Left lung (tissue), 4 donors: ENCODE measurements at regions not wholly inside any gene's neighbourhood (a gene's known extent, or its start where the extent isn't known, plus 50 kb on each side); places are given as distances from the start of the nearest gene placed in this dataset.
A peak's percentile ranks its signal among the peaks of the same experiment; 100 is the strongest.
"Not testable (repeated sequence)": the region's sequence is repeated elsewhere in the genome, so short reads cannot be mapped to it uniquely, and the experiment has no call there.

ENCODE experiments used
- ATAC-seq: fragments of 200-7000 bp; cut with Tn5 transposase; one replicate; pipeline ENCODE4 v1.9.1; 2020; ENCODE audit warnings: moderate library complexity
- DNase-seq, 4 donors: peaks; one replicate each; pipeline ENCODE4 v3.0.0-alpha.2; 2013 to 2020
- H3K27ac ChIP-seq, 2 donors: fragments of 200-600 bp; sonication (generic) in 1 of 2; one replicate each; pipeline versions ENCODE4 v1.5.0 to v1.8.0; 2020 to 2021
- H3K27me3 ChIP-seq, 2 donors: fragments of 200-600 bp; sonication (generic) in 1 of 2; one replicate each; pipeline versions ENCODE4 v1.5.0 to v1.8.0; 2020 to 2021
- H3K36me3 ChIP-seq, 2 donors: fragments of 200-600 bp; sonication (generic) in 1 of 2; one replicate each; pipeline versions ENCODE4 v1.5.0 to v1.8.0; 2020 to 2021
- H3K4me1 ChIP-seq, 2 donors: fragments of 200-600 bp; one replicate each; pipeline ENCODE4 v1.8.0; 2021
- H3K4me3 ChIP-seq, 2 donors: fragments of 200-600 bp; sonication (generic) in 1 of 2; one replicate each; pipeline versions ENCODE4 v1.5.0 to v1.8.0; 2020 to 2021; ENCODE audit warnings: mild to moderate bottlenecking in 1 of 2
- H3K9me3 ChIP-seq, 2 donors: fragments of 200-600 bp; sonication (generic) in 1 of 2; one replicate each; pipeline versions ENCODE4 v1.5.0 to v1.8.0; 2020 to 2021
- CTCF ChIP-seq, 2 donors: fragments of 200-600 bp; sonication (generic) in 1 of 2; IDR thresholded peaks; one replicate each; pipeline versions ENCODE4 v1.5.0 to v1.8.0; 2021; ENCODE audit warnings: antibody characterized with exemption in 2 of 2
- intact Hi-C, 2 donors: fragments of 100-400 bp; cut with DNase I; formaldehyde crosslinking; loops; one replicate each; pipeline versions ENCODE4 v1.11.2 to v1.14.2; 2022
- donor health status: DM: no; HTN: yes; CAD: no.
- donor health status: DM: no; HTN: no; CAD: no.

- Histone ChIP-seq H3K27me3 (no peaks in the 10 kb centered on the region), H3K4me3 (no peak overlapping the region), H3K27ac (no peak overlapping the region), H3K4me1 (no peaks in the 10 kb centered on the region), H3K9me3 (no peaks in the 10 kb centered on the region), H3K36me3 (no peaks in the 10 kb centered on the region)
- ATAC-seq (peak; percentile 73), DNase-seq (peak in 2 of 4 donors; percentile 28 to 30)
- intact Hi-C loops: no loop called here
- no peak for TF ChIP-seq CTCF (IDR thresholded peaks at IDR 0.05)
Measured at GRCh38 chr4:124121461-124121971, 591.0 kb downstream of the ANKRD50 start.

- TF ChIP-seq CTCF (IDR thresholded peaks at IDR 0.05): no peak
- Histone ChIP-seq H3K36me3 (no peaks in the 10 kb centered on the region), H3K27ac (no peak overlapping the region), H3K4me1 (no peaks in the 10 kb centered on the region), H3K27me3 (no peaks in the 10 kb centered on the region), H3K4me3 (no peak overlapping the region), H3K9me3 (peaks cover 0 to 2% of the 10 kb centered on the region in 2 donors)
- intact Hi-C loops: no loop called here
- DNase-seq (no peak), ATAC-seq (no peak)
Measured at GRCh38 chr4:124123181-124123580, 589.4 kb downstream of the ANKRD50 start.

- DNase-seq (no peak), ATAC-seq (no peak)
- TF ChIP-seq CTCF (IDR thresholded peaks at IDR 0.05): no peak
- H3K27me3 ChIP-seq: no peaks in the 10 kb centered on the region
- H3K36me3 ChIP-seq: no peaks in the 10 kb centered on the region
- H3K4me1 ChIP-seq: no peaks in the 10 kb centered on the region
- intact Hi-C loops: no loop called here
- H3K27ac ChIP-seq: no peak overlapping the region
- no peak overlapping the region for H3K4me3 ChIP-seq
- H3K9me3 ChIP-seq: peaks cover 0 to 2% of the 10 kb centered on the region in 2 donors
Measured at GRCh38 chr4:124123721-124124120, 588.8 kb downstream of the ANKRD50 start.

- peaks cover 0 to 10% of the 10 kb centered on the region in 2 donors for H3K9me3 ChIP-seq
Measured at GRCh38 chr4:124131324-124131723, 581.2 kb downstream of the ANKRD50 start.

GRCh38 chr4:124132161-124132560 is 580.4 kb downstream of the ANKRD50 start:
- DNase-seq: no peak
- intact Hi-C loops: no loop called here
- TF ChIP-seq CTCF (IDR thresholded peaks at IDR 0.05): no peak

More at GRCh38 chr4:124131324-124131723, 581.2 kb downstream of the ANKRD50 start:
- H3K27me3 ChIP-seq, intact Hi-C loops, ATAC-seq, DNase-seq, H3K4me1 ChIP-seq, H3K27ac ChIP-seq, H3K36me3 ChIP-seq, H3K4me3 ChIP-seq: not testable (repeated sequence)

GRCh38 chr4:124133753-124134152 is 578.8 kb downstream of the ANKRD50 start:
- Histone ChIP-seq H3K27ac (no peak overlapping the region), H3K9me3 (peaks cover 0 to 9% of the 10 kb centered on the region in 2 donors), H3K4me1 (no peaks in the 10 kb centered on the region), H3K4me3 (no peak overlapping the region), H3K27me3 (no peaks in the 10 kb centered on the region), H3K36me3 (no peaks in the 10 kb centered on the region)
- TF ChIP-seq CTCF (IDR thresholded peaks at IDR 0.05): no peak
- ATAC-seq: no peak
- intact Hi-C loops: no loop called here
- DNase-seq: no peak

More at GRCh38 chr4:124132161-124132560, 580.4 kb downstream of the ANKRD50 start:
- Histone ChIP-seq H3K36me3 (no peaks in the 10 kb centered on the region), H3K4me1 (no peaks in the 10 kb centered on the region), H3K27me3 (no peaks in the 10 kb centered on the region), H3K4me3 (no peak overlapping the region), H3K9me3 (peaks cover 0 to 10% of the 10 kb centered on the region in 2 donors), H3K27ac (no peak overlapping the region)
- no peak for ATAC-seq
